IMR-90 (cell line): ENCODE measurements at regions not wholly inside any gene's neighbourhood (a gene's known extent, or its start where the extent isn't known, plus 50 kb on each side); places are given as distances from the start of the nearest gene placed in this dataset.

ENCODE experiments used
- ATAC-seq: fragments of 200-7000 bp; cut with Tn5 transposase; 2 replicates; pipeline ENCODE4 v1.9.1; 2020; ENCODE audit warnings: low read depth, mild to moderate bottlenecking, moderate library complexity
- BruUV-seq: library from RNA; stranded (reverse); fragments of 400-500 nt; replicated peaks from 2 replicates; lab custom pipeline; 2021; lab: Mats Ljungman, UMichigan
- CTCF ChIA-PET: fragments of 300-600 bp; formaldehyde crosslinking; extraction: SDS; loops from one replicate; lab custom pipeline; 2021; ENCODE audit warnings: antibody characterized with exemption; lab: Yijun Ruan, JAX
- POLR2A ChIA-PET: fragments of 300-600 bp; sonication (Branson Sonifier 250); formaldehyde crosslinking; loops from one replicate; lab custom pipeline; 2022; ENCODE audit warnings: antibody characterized with exemption; ENCODE audit not compliant: unreplicated experiment; lab: Charles Lee
- DNase-seq: peaks from one replicate; pipeline ENCODE4 v3.0.0; 2013
- H2AFZ ChIP-seq: replicated peaks from 2 replicates; pipeline ENCODE3; 2013; ENCODE audit warnings: low read length, mild to moderate bottlenecking; ENCODE audit not compliant: poor library complexity
- H2AK5ac ChIP-seq: 2 replicates; pipeline ENCODE4 v1.6.1; 2013; ENCODE audit warnings: low read depth, low read length, inconsistent platforms
- H2AK9ac ChIP-seq: replicated peaks from 2 replicates; pipeline ENCODE3; 2013; ENCODE audit warnings: mild to moderate bottlenecking, low read depth, low read length, moderate library complexity; ENCODE audit not compliant: poor library complexity
- H2BK120ac ChIP-seq: 2 replicates; pipeline ENCODE4 v1.6.1; 2013; ENCODE audit warnings: low read depth, low read length, inconsistent platforms
- H2BK15ac ChIP-seq: 3 replicates; pipeline ENCODE4 v1.6.1; 2013; ENCODE audit warnings: low read depth, low read length, inconsistent platforms
- H2BK20ac ChIP-seq: 2 replicates; pipeline ENCODE4 v1.6.1; 2013; ENCODE audit warnings: low read depth, mild to moderate bottlenecking, inconsistent platforms, low read length, moderate library complexity
- H2BK5ac ChIP-seq: 2 replicates; pipeline ENCODE4 v1.6.1; 2013; ENCODE audit warnings: mild to moderate bottlenecking, low read depth, low read length, inconsistent platforms; ENCODE audit not compliant: poor library complexity, severe bottlenecking
- H3K14ac ChIP-seq: replicated peaks from 2 replicates; pipeline ENCODE4 v1.6.1; 2013; ENCODE audit warnings: low read depth, low read length, inconsistent platforms
- H3K18ac ChIP-seq: 2 replicates; pipeline ENCODE4 v1.6.1; 2013; ENCODE audit warnings: low read depth, low read length, control low read depth
- H3K23ac ChIP-seq: 2 replicates; pipeline ENCODE4 v1.6.1; 2013; ENCODE audit warnings: low read depth, low read length, inconsistent platforms
- H3K27ac ChIP-seq: 2 replicates; pipeline ENCODE4 v1.5.1; 2013; ENCODE audit warnings: mild to moderate bottlenecking, control low read depth, low read length; ENCODE audit not compliant: insufficient read depth
- H3K27me3 ChIP-seq: 2 replicates; pipeline ENCODE4 v1.6.1; 2013; ENCODE audit warnings: low read length; ENCODE audit not compliant: control insufficient read depth, insufficient read depth
- H3K36me3 ChIP-seq: 2 replicates; pipeline ENCODE4 v1.6.1; 2013; ENCODE audit warnings: low read length, mixed read lengths; ENCODE audit not compliant: control insufficient read depth, insufficient read depth
- H3K4ac ChIP-seq: 2 replicates; pipeline ENCODE4 v1.6.1; 2013; ENCODE audit warnings: low read depth, low read length, inconsistent platforms
- H3K4me1 ChIP-seq: 2 replicates; pipeline ENCODE4 v1.6.1; 2013; ENCODE audit warnings: low read length, mixed read lengths; ENCODE audit not compliant: control insufficient read depth, insufficient read depth
- H3K4me2 ChIP-seq: 2 replicates; pipeline ENCODE4 v1.6.1; 2013; ENCODE audit warnings: low read depth, mild to moderate bottlenecking, control low read depth, low read length, moderate library complexity
- H3K4me3 ChIP-seq: 2 replicates; pipeline ENCODE4 v1.5.1; 2013; ENCODE audit warnings: low read depth, mild to moderate bottlenecking, control low read depth, low read length, moderate library complexity; ENCODE audit not compliant: insufficient read depth
- H3K56ac ChIP-seq: 2 replicates; pipeline ENCODE4 v1.6.1; 2013; ENCODE audit warnings: low read length, inconsistent platforms; ENCODE audit not compliant: insufficient read depth; ENCODE audit errors: extremely low read depth
- H3K79me1 ChIP-seq, 2 experiments: 2 replicates each; pipeline ENCODE4 v1.6.1; 2013; ENCODE audit warnings: low read length in 2 of 2, inconsistent platforms in 1 of 2, low read depth in 1 of 2
- H3K9ac ChIP-seq: 2 replicates; pipeline ENCODE4 v1.6.1; 2013; ENCODE audit warnings: low read depth, low read length, control low read depth
- H3K9me1 ChIP-seq: 2 replicates; pipeline ENCODE4 v1.6.1; 2013; ENCODE audit warnings: low read length, inconsistent platforms; ENCODE audit not compliant: insufficient read depth
- H3K9me3 ChIP-seq: 2 replicates; pipeline ENCODE4 v1.6.1; 2013; ENCODE audit warnings: low read length; ENCODE audit not compliant: control insufficient read depth, insufficient read depth
- H4K20me1 ChIP-seq: 2 replicates; pipeline ENCODE4 v1.6.1; 2013; ENCODE audit warnings: low read length, inconsistent platforms; ENCODE audit not compliant: insufficient read depth
- H4K5ac ChIP-seq: 2 replicates; pipeline ENCODE4 v1.6.1; 2013; ENCODE audit warnings: mild to moderate bottlenecking, low read depth, low read length, control low read depth
- H4K8ac ChIP-seq, 2 experiments: 2 replicates each; pipeline ENCODE4 v1.6.1; 2013; ENCODE audit warnings: low read depth in 2 of 2, low read length in 2 of 2, control low read depth in 1 of 2, inconsistent platforms in 1 of 2
- H4K91ac ChIP-seq: 2 replicates; pipeline ENCODE4 v1.6.1; 2013; ENCODE audit warnings: low read depth, low read length, inconsistent platforms; ENCODE audit not compliant: insufficient read depth
- BHLHE40 ChIP-seq: fragments of 150-350 bp; IDR thresholded peaks from 2 replicates; pipeline ENCODE4 v1.6.1; 2016; ENCODE audit warnings: mild to moderate bottlenecking, low read depth, low read length
- CEBPB ChIP-seq: IDR thresholded peaks from 2 replicates; pipeline ENCODE4 v1.6.1; 2012; ENCODE audit warnings: low read depth, low read length, improper control_type of control experiment
- CHD1 ChIP-seq: IDR thresholded peaks from 2 replicates; pipeline ENCODE4 v1.6.1; 2012; ENCODE audit warnings: low read depth, low read length, improper control_type of control experiment
- FOS ChIP-seq: fragments of 150-350 bp; IDR thresholded peaks from 2 replicates; pipeline ENCODE4 v1.6.1; 2016; ENCODE audit warnings: low read depth, low read length
- MAFK ChIP-seq: IDR thresholded peaks from 2 replicates; pipeline ENCODE4 v1.6.1; 2012; ENCODE audit warnings: low read depth, low read length, improper control_type of control experiment
- MAZ ChIP-seq: IDR thresholded peaks from 2 replicates; pipeline ENCODE4 v1.6.1; 2012; ENCODE audit warnings: low read depth, mild to moderate bottlenecking, low read length, improper control_type of control experiment, moderate library complexity, borderline replicate concordance
- NFE2L2 ChIP-seq: fragments of 150-350 bp; IDR thresholded peaks from 2 replicates; pipeline ENCODE4 v1.6.1; 2016; ENCODE audit warnings: low read depth, mild to moderate bottlenecking, low read length
- POLR2A ChIP-seq: IDR thresholded peaks from 2 replicates; pipeline ENCODE4 v1.6.1; 2012; ENCODE audit warnings: mild to moderate bottlenecking, low read depth, low read length
- RFX5 ChIP-seq: IDR thresholded peaks from 2 replicates; pipeline ENCODE4 v1.8.0; 2012; ENCODE audit warnings: low read depth, mild to moderate bottlenecking, low read length, moderate library complexity
- SMC3 ChIP-seq: fragments of 150-350 bp; IDR thresholded peaks from 2 replicates; pipeline ENCODE4 v1.6.1; 2016; ENCODE audit warnings: low read depth, mild to moderate bottlenecking, antibody characterized with exemption, low read length, moderate library complexity
- USF2 ChIP-seq: fragments of 150-350 bp; IDR thresholded peaks from 2 replicates; pipeline ENCODE4 v1.6.1; 2017; ENCODE audit warnings: mild to moderate bottlenecking, antibody characterized with exemption, low read length, low read depth
- WGBS, 2 experiments: methylation state at CpG; one replicate each; pipeline versions ENCODE4 v1.1.5 to v1.1.7; 2013; ENCODE audit warnings: missing lambda C conversion rate in 2 of 2; ENCODE audit not compliant: insufficient read length in 1 of 2; ENCODE audit errors: extremely low coverage in 2 of 2; 5-methylcytosine and 5-hydroxymethylcytosine counted together
- dilution Hi-C: fragments of 300-500 bp; cut with HindIII; formaldehyde crosslinking; loops from one replicate; pipeline ENCODE4 v1.14.3; 2018; ENCODE audit warnings: low sequenced_read_pairs; ENCODE audit not compliant: unreplicated experiment
- in situ Hi-C: fragments of 300-500 bp; cut with MboI; formaldehyde crosslinking; loops from 3 replicates; pipeline ENCODE4 v1.14.3; 2019; ENCODE audit warnings: low sequenced_read_pairs, inconsistent platforms, mixed read lengths
- intact Hi-C: fragments of 100-400 bp; cut with micrococcal nuclease; formaldehyde crosslinking; loops from 2 replicates; pipeline ENCODE4 v1.10.0; 2022

GRCh38 chr7:48708122-48708521 is 216.2 kb upstream of the CDC14C start:
- dilution Hi-C loops = no loop called here
- Histone ChIP-seq H2BK20ac (no peak overlapping the region), H3K18ac (no peak overlapping the region), H3K4me3 (no peak overlapping the region), H4K20me1 (no peaks in the 10 kb centered on the region), H3K4me1 (no peaks in the 10 kb centered on the region), H3K27ac (no peak overlapping the region), H2BK5ac (no peak overlapping the region), H3K36me3 (no peaks in the 10 kb centered on the region), H4K91ac (no peak overlapping the region), H3K4ac (no peak overlapping the region), H3K9ac (no peak overlapping the region), H2BK15ac (no peak overlapping the region), H2BK120ac (no peak overlapping the region), H3K14ac (no peak overlapping the region), H2AFZ (no peak overlapping the region), H4K5ac (no peak overlapping the region), H3K23ac (no peak overlapping the region), H2AK5ac (no peak overlapping the region), H3K27me3 (no peaks in the 10 kb centered on the region), H4K8ac (no peak overlapping the region), H3K9me3 (peaks cover 5% of the 10 kb centered on the region), H2AK9ac (no peak overlapping the region), H3K56ac (no peak overlapping the region), H3K4me2 (no peak overlapping the region), H3K9me1 (no peaks in the 10 kb centered on the region), H3K79me1 (no peaks in the 10 kb centered on the region)
- intact Hi-C loops = no loop called here
- ChIA-PET POLR2A (no interaction called here), CTCF (no interaction called here)
- in situ Hi-C loops = no loop called here
- no CpG with 5 or more reads among the region's 4 CpGs for WGBS, 2 experiments
- TF ChIP-seq POLR2A (no peak), CEBPB (no peak), MAZ (no peak), BHLHE40 (no peak), SMC3 (no peak), NFE2L2 (no peak), MAFK (no peak), RFX5 (no peak), FOS (no peak), USF2 (no peak), CHD1 (no peak)
- DNase-seq (no peak), ATAC-seq (no peak)
- no TSS peak for BruUV-seq
